ENCODE measurements at regions not wholly inside any gene's neighbourhood (a gene's known extent, or its start where the extent isn't known, plus 50 kb on each side); places are given as distances from the start of the nearest gene placed in this dataset.

- H3K9me3 ChIP-seq (ENCODE audit: control insufficient read depth in 1 of 2, low read length in 2 of 2): peaks cover 0 to 11% of the 10 kb centered on the region in 2 donors
- no peaks in the 10 kb centered on the region for H3K36me3 ChIP-seq (ENCODE audit: control insufficient read depth in 1 of 2, insufficient read depth in 2 of 2, low read length in 2 of 2)
- H3K9ac ChIP-seq (ENCODE audit: low read depth in 1 of 2, low read length in 2 of 2): no peak overlapping the region
- no peaks in the 10 kb centered on the region for H3K4me1 ChIP-seq (ENCODE audit: control insufficient read depth in 1 of 2, insufficient read depth in 2 of 2, low read length in 2 of 2)
- H3K27ac ChIP-seq (ENCODE audit: low read depth, low read length): no peak overlapping the region
- H3K4me3 ChIP-seq (ENCODE audit: low read depth in 1 of 2, low read length in 2 of 2): no peak overlapping the region
- no peaks in the 10 kb centered on the region for H3K27me3 ChIP-seq (ENCODE audit: control insufficient read depth in 1 of 2, insufficient read depth in 2 of 2, low read length in 2 of 2)
Observed at GRCh38 chr18:78656346-78656925, 323.2 kb upstream of the SALL3 start.

DNA sequence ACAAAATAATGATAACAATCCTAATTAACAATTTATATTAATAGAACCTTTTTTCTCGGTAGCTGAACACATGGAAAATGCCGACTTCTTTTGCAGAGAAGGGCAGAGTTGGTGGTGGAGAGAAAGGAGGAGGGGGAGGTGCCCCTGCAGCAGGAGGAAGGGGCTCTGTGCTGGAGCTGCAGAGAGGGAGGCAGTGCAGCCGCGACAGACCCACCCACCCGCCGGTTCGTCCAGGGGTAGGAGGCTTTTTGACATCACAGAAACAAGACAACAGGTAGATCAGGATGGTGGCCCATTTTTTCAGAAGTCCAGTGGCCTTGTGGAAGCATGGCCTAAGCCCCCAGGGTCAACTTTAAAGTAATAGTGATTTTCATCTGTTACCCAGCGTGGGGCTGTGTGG, 321.1 kb upstream of the SALL3 start:
- H3K36me3 ChIP-seq (ENCODE audit: control insufficient read depth in 1 of 2, insufficient read depth in 2 of 2, low read length in 2 of 2): no peaks in the 10 kb centered on the region
- H3K9ac ChIP-seq (ENCODE audit: low read depth in 1 of 2, low read length in 2 of 2): no peak overlapping the region
- no peaks in the 10 kb centered on the region for H3K27me3 ChIP-seq (ENCODE audit: control insufficient read depth in 1 of 2, insufficient read depth in 2 of 2, low read length in 2 of 2)
- no peaks in the 10 kb centered on the region for H3K9me3 ChIP-seq (ENCODE audit: control insufficient read depth in 1 of 2, low read length in 2 of 2)
- no peak overlapping the region for H3K27ac ChIP-seq (ENCODE audit: low read depth, low read length)
- H3K4me3 ChIP-seq (ENCODE audit: low read depth in 1 of 2, low read length in 2 of 2): no peak overlapping the region
- H3K4me1 ChIP-seq (ENCODE audit: control insufficient read depth in 1 of 2, insufficient read depth in 2 of 2, low read length in 2 of 2): no peaks in the 10 kb centered on the region

GRCh38 chr18:78659057-78659456, 320.6 kb upstream of the SALL3 start:
- Histone ChIP-seq H3K9ac (ENCODE audit: low read depth in 1 of 2, low read length in 2 of 2) (no peak overlapping the region), H3K36me3 (ENCODE audit: control insufficient read depth in 1 of 2, insufficient read depth in 2 of 2, low read length in 2 of 2) (no peaks in the 10 kb centered on the region), H3K4me1 (ENCODE audit: control insufficient read depth in 1 of 2, insufficient read depth in 2 of 2, low read length in 2 of 2) (no peaks in the 10 kb centered on the region), H3K27me3 (ENCODE audit: control insufficient read depth in 1 of 2, insufficient read depth in 2 of 2, low read length in 2 of 2) (no peaks in the 10 kb centered on the region), H3K4me3 (ENCODE audit: low read depth in 1 of 2, low read length in 2 of 2) (no peak overlapping the region), H3K27ac (ENCODE audit: low read depth, low read length) (no peak overlapping the region), H3K9me3 (ENCODE audit: control insufficient read depth in 1 of 2, low read length in 2 of 2) (no peaks in the 10 kb centered on the region)

DNA sequence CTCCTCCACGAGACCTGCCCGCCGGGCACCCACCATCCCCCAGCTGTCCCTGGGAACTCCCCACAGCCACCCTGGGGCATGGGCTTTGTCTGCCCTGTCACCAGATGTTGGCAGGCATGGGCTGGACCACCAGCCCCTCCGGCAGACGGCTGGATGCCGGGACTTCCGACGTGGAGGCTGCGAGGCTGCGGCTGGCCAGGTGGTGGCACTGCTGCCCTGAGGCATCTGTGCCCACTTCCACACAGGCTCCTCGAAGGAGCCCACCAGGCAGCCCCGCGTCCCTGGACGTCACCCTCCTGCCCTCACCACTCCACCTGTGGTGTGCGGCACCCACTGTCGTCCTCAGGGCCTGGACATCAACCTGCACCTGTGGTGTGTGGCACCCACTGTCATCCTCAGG, 319.9 kb upstream of the SALL3 start:
- no peak overlapping the region for H3K4me3 ChIP-seq (ENCODE audit: low read depth in 1 of 2, low read length in 2 of 2)
- no peaks in the 10 kb centered on the region for H3K27me3 ChIP-seq (ENCODE audit: control insufficient read depth in 1 of 2, insufficient read depth in 2 of 2, low read length in 2 of 2)
- no peaks in the 10 kb centered on the region for H3K4me1 ChIP-seq (ENCODE audit: control insufficient read depth in 1 of 2, insufficient read depth in 2 of 2, low read length in 2 of 2)
- no peak overlapping the region for H3K27ac ChIP-seq (ENCODE audit: low read depth, low read length)
- H3K36me3 ChIP-seq (ENCODE audit: control insufficient read depth in 1 of 2, insufficient read depth in 2 of 2, low read length in 2 of 2): no peaks in the 10 kb centered on the region
- no peak overlapping the region for H3K9ac ChIP-seq (ENCODE audit: low read depth in 1 of 2, low read length in 2 of 2)
- H3K9me3 ChIP-seq (ENCODE audit: control insufficient read depth in 1 of 2, low read length in 2 of 2): no peaks in the 10 kb centered on the region

DNA sequence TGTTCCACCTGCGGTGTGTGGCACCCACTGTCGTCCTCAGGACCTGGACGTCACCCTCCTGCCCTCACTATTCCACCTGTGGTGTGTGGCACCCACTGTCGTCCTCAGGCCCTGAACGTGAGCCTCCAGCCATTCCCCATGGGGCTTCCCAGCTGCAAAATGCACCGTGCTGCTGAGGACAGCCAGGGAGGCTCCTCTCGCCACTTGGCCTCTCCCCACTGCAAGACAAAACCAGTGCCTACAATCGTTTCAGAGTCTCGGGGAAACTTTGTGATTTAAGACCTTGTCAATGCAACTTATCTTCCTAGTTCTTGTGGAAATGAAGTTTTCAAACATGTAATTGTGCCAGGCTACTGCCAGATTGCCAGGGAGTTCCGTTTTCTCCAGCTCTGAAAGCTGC, 319.3 kb upstream of the SALL3 start:
- Histone ChIP-seq H3K9me3 (ENCODE audit: control insufficient read depth in 1 of 2, low read length in 2 of 2) (no peaks in the 10 kb centered on the region), H3K27me3 (ENCODE audit: control insufficient read depth in 1 of 2, insufficient read depth in 2 of 2, low read length in 2 of 2) (no peaks in the 10 kb centered on the region), H3K27ac (ENCODE audit: low read depth, low read length) (no peak overlapping the region), H3K4me3 (ENCODE audit: low read depth in 1 of 2, low read length in 2 of 2) (no peak overlapping the region), H3K36me3 (ENCODE audit: control insufficient read depth in 1 of 2, insufficient read depth in 2 of 2, low read length in 2 of 2) (no peaks in the 10 kb centered on the region), H3K9ac (ENCODE audit: low read depth in 1 of 2, low read length in 2 of 2) (no peak overlapping the region), H3K4me1 (ENCODE audit: control insufficient read depth in 1 of 2, insufficient read depth in 2 of 2, low read length in 2 of 2) (no peaks in the 10 kb centered on the region)

- Histone ChIP-seq H3K9ac (ENCODE audit: low read depth in 1 of 2, low read length in 2 of 2) (no peak overlapping the region), H3K27ac (ENCODE audit: low read depth, low read length) (no peak overlapping the region), H3K27me3 (ENCODE audit: control insufficient read depth in 1 of 2, insufficient read depth in 2 of 2, low read length in 2 of 2) (no peaks in the 10 kb centered on the region), H3K36me3 (ENCODE audit: control insufficient read depth in 1 of 2, insufficient read depth in 2 of 2, low read length in 2 of 2) (no peaks in the 10 kb centered on the region), H3K4me3 (ENCODE audit: low read depth in 1 of 2, low read length in 2 of 2) (no peak overlapping the region), H3K4me1 (ENCODE audit: control insufficient read depth in 1 of 2, insufficient read depth in 2 of 2, low read length in 2 of 2) (no peaks in the 10 kb centered on the region), H3K9me3 (ENCODE audit: control insufficient read depth in 1 of 2, low read length in 2 of 2) (no peaks in the 10 kb centered on the region)
Observed at GRCh38 chr18:78661316-78661715, 318.3 kb upstream of the SALL3 start.

GRCh38 chr18:78662879-78663278, 316.7 kb upstream of the SALL3 start:
- no peak overlapping the region for H3K4me3 ChIP-seq (ENCODE audit: low read depth in 1 of 2, low read length in 2 of 2)
- no peaks in the 10 kb centered on the region for H3K4me1 ChIP-seq (ENCODE audit: control insufficient read depth in 1 of 2, insufficient read depth in 2 of 2, low read length in 2 of 2)
- H3K27me3 ChIP-seq (ENCODE audit: control insufficient read depth in 1 of 2, insufficient read depth in 2 of 2, low read length in 2 of 2): no peaks in the 10 kb centered on the region
- H3K9me3 ChIP-seq (ENCODE audit: control insufficient read depth in 1 of 2, low read length in 2 of 2): no peaks in the 10 kb centered on the region
- no peaks in the 10 kb centered on the region for H3K36me3 ChIP-seq (ENCODE audit: control insufficient read depth in 1 of 2, insufficient read depth in 2 of 2, low read length in 2 of 2)
- H3K27ac ChIP-seq (ENCODE audit: low read depth, low read length): no peak overlapping the region
- H3K9ac ChIP-seq (ENCODE audit: low read depth in 1 of 2, low read length in 2 of 2): no peak overlapping the region

DNA sequence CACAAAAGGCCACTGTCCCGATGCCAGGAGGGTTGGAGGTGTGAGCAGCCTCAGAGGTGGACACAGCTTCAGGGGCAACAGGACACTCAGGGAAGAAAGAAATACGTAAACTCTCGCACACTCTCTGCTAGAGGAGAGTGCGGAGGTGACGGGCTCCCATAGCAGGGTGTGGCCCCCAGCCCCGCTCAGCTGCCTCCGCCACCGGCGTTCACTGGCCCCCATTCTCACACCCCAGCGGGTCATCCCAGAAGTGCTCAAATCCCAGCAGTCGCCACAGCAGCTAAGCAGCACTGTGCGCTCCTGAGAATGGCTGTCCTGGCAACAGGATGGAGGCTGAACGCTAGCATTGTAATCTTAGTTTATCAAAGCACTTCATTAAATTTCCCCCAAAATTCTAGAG, 315.6 kb upstream of the SALL3 start:
- H3K4me3 ChIP-seq (ENCODE audit: low read depth in 1 of 2, low read length in 2 of 2): no peak overlapping the region
- H3K27me3 ChIP-seq (ENCODE audit: control insufficient read depth in 1 of 2, insufficient read depth in 2 of 2, low read length in 2 of 2): no peaks in the 10 kb centered on the region
- no peaks in the 10 kb centered on the region for H3K4me1 ChIP-seq (ENCODE audit: control insufficient read depth in 1 of 2, insufficient read depth in 2 of 2, low read length in 2 of 2)
- no peaks in the 10 kb centered on the region for H3K36me3 ChIP-seq (ENCODE audit: control insufficient read depth in 1 of 2, insufficient read depth in 2 of 2, low read length in 2 of 2)
- no peak overlapping the region for H3K27ac ChIP-seq (ENCODE audit: low read depth, low read length)
- no peak overlapping the region for H3K9ac ChIP-seq (ENCODE audit: low read depth in 1 of 2, low read length in 2 of 2)
- no peaks in the 10 kb centered on the region for H3K9me3 ChIP-seq (ENCODE audit: control insufficient read depth in 1 of 2, low read length in 2 of 2)

DNA sequence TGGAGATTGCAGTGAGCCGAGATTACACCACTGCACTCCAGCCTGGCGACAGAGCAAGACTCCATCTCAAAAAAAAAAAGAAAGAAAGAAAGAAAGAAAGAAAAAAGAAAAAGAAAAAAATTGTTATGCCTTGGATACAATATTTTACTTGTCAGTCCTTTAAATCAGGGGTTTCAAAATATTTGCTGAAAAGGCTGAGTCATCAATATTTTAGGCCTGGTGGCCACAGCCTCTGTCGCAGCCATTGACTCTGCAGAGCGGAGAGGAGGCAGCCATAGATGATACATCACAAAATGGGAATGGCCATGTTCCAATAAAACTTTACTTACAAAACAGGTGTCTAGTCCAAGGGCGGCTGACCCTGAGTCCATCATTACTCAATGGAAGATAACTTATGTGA, 314.8 kb upstream of the SALL3 start:
- no peaks in the 10 kb centered on the region for H3K4me1 ChIP-seq (ENCODE audit: control insufficient read depth in 1 of 2, insufficient read depth in 2 of 2, low read length in 2 of 2)
- no peak overlapping the region for H3K9ac ChIP-seq (ENCODE audit: low read depth in 1 of 2, low read length in 2 of 2)
- H3K9me3 ChIP-seq (ENCODE audit: control insufficient read depth in 1 of 2, low read length in 2 of 2): no peaks in the 10 kb centered on the region

DNA sequence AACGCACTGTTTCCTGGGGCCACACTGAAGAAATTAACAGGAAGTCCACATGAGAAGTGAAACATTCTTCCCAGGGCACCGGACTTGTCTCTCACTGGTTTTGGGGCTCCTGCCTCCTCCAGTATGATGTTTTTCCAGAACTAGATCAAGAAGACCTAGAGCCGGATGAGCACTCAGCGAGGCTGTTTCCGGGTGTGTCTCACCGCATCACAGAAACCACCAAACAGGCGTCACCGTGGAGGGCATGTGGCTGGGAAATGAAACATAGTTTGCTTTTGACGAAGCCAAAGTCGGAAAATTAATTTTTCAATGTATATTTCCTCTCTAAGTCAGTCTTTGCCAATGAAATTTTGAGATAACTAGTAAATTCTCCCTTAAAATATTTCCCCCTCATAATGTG, 314.0 kb upstream of the SALL3 start:
- no peaks in the 10 kb centered on the region for H3K4me1 ChIP-seq (ENCODE audit: control insufficient read depth in 1 of 2, insufficient read depth in 2 of 2, low read length in 2 of 2)
- H3K9me3 ChIP-seq (ENCODE audit: control insufficient read depth in 1 of 2, low read length in 2 of 2): no peaks in the 10 kb centered on the region
- no peaks in the 10 kb centered on the region for H3K27me3 ChIP-seq (ENCODE audit: control insufficient read depth in 1 of 2, insufficient read depth in 2 of 2, low read length in 2 of 2)
- H3K27ac ChIP-seq (ENCODE audit: low read depth, low read length): no peak overlapping the region
- H3K4me3 ChIP-seq (ENCODE audit: low read depth in 1 of 2, low read length in 2 of 2): no peak overlapping the region
- no peak overlapping the region for H3K9ac ChIP-seq (ENCODE audit: low read depth in 1 of 2, low read length in 2 of 2)
- no peaks in the 10 kb centered on the region for H3K36me3 ChIP-seq (ENCODE audit: control insufficient read depth in 1 of 2, insufficient read depth in 2 of 2, low read length in 2 of 2)

More for the DNA sequence above, 314.8 kb upstream of the SALL3 start:
- no peak overlapping the region for H3K4me3 ChIP-seq (ENCODE audit: low read depth in 1 of 2, low read length in 2 of 2)
- H3K36me3 ChIP-seq (ENCODE audit: control insufficient read depth in 1 of 2, insufficient read depth in 2 of 2, low read length in 2 of 2): no peaks in the 10 kb centered on the region
- no peak overlapping the region for H3K27ac ChIP-seq (ENCODE audit: low read depth, low read length)
- no peaks in the 10 kb centered on the region for H3K27me3 ChIP-seq (ENCODE audit: control insufficient read depth in 1 of 2, insufficient read depth in 2 of 2, low read length in 2 of 2)

All from duodenal mucosa (tissue), 2 donors.